Tibial nerve (tissue), 4 donors: ENCODE measurements at regions not wholly inside any gene's neighbourhood (a gene's known extent, or its start where the extent isn't known, plus 50 kb on each side); places are given as distances from the start of the nearest gene placed in this dataset.

Experiments used
- DNase-seq, 2 donors: peaks; one replicate each; pipeline ENCODE4 v3.0.0-alpha.2; 2019; ENCODE audit warnings: low spot score in 2 of 2
- H3K27ac ChIP-seq, 4 donors: fragments of 200-600 bp; sonication (generic) in 3 of 4; one replicate each; pipeline ENCODE4 v1.5.1; 2017 to 2019; ENCODE audit warnings: mild to moderate bottlenecking in 1 of 4
- H3K27me3 ChIP-seq, 2 donors: fragments of 200-600 bp; sonication (generic) in 1 of 2; one replicate each; pipeline versions ENCODE4 v1.5.1 to v1.6.0; 2017 to 2019
- H3K36me3 ChIP-seq, 3 donors: fragments of 200-600 bp; sonication (generic); one replicate each; pipeline ENCODE4 v1.5.1; 2018 to 2019
- H3K4me1 ChIP-seq, 4 donors: fragments of 200-600 bp; sonication (generic) in 3 of 4; one replicate each; pipeline ENCODE4 v1.5.1; 2017 to 2019
- H3K4me3 ChIP-seq, 4 donors: fragments of 200-600 bp; sonication (generic) in 3 of 4; one replicate each; pipeline ENCODE4 v1.5.1; 2017 to 2019; ENCODE audit warnings: mild to moderate bottlenecking in 1 of 4, moderate library complexity in 1 of 4
- H3K9me3 ChIP-seq, 4 donors: fragments of 200-600 bp; sonication (generic) in 3 of 4; one replicate each; pipeline ENCODE4 v1.5.1; 2017 to 2019
- CTCF ChIP-seq, 5 experiments: fragments of 200-600 bp in 3 of 5; fragments of 450-650 bp in 2 of 5; sonication (generic) in 3 of 5; IDR thresholded peaks; one replicate each; pipeline ENCODE4 v1.5.1; 2016 to 2019; ENCODE audit warnings: antibody characterized with exemption in 5 of 5, mild to moderate bottlenecking in 3 of 5, moderate library complexity in 2 of 5
- EP300 ChIP-seq, 2 donors: sonication (generic); formaldehyde crosslinking; IDR thresholded peaks; one replicate each; pipeline ENCODE4 v1.6.1; 2017; ENCODE audit warnings: antibody characterized with exemption in 2 of 2, mild to moderate bottlenecking in 1 of 2
- POLR2A ChIP-seq, 2 donors: fragments of 450-650 bp; IDR thresholded peaks; one replicate each; pipeline ENCODE4 v1.6.1; 2017; ENCODE audit warnings: antibody characterized with exemption in 2 of 2, mild to moderate bottlenecking in 2 of 2, moderate library complexity in 2 of 2
- WGBS, 2 donors: methylation state at CpG; one replicate each; pipeline ENCODE4 v1.1.5; 2018; 5-methylcytosine and 5-hydroxymethylcytosine counted together

- TF ChIP-seq EP300 (IDR thresholded peaks at IDR 0.05) (peak in 1 of 2 donors; percentile 12), CTCF (IDR thresholded peaks at IDR 0.05) (no peak)
- H3K4me1 ChIP-seq: peaks cover 0 to 91% (median 37%) of the 10 kb centered on the region in 4 donors
- H3K27ac ChIP-seq: peak overlapping the region; percentile 21 to 90 (median 60)
- no peak for DNase-seq
- no peaks in the 10 kb centered on the region for H3K27me3 ChIP-seq
- H3K9me3 ChIP-seq: no peaks in the 10 kb centered on the region
- no peak overlapping the region for H3K4me3 ChIP-seq
- no peaks in the 10 kb centered on the region for H3K36me3 ChIP-seq
- WGBS, 2 donors: 26 to 50% methylated on average over 2 of the region's 2 CpGs
Observed at GRCh38 chr13:50682966-50683365, 160.5 kb downstream of the DLEU7 start.

- peak overlapping the region; percentile 18 to 90 (median 62) for H3K27ac ChIP-seq
- WGBS, 2 donors: 39 to 49% methylated on average over 3 of the region's 3 CpGs
- H3K27me3 ChIP-seq: no peaks in the 10 kb centered on the region
- DNase-seq: no peak
- H3K9me3 ChIP-seq: no peaks in the 10 kb centered on the region
- H3K4me1 ChIP-seq: peaks cover 0 to 87% (median 35%) of the 10 kb centered on the region in 4 donors
- TF ChIP-seq CTCF (IDR thresholded peaks at IDR 0.05) (no peak), POLR2A (IDR thresholded peaks at IDR 0.05) (no peak), EP300 (IDR thresholded peaks at IDR 0.05) (no peak)
- no peak overlapping the region for H3K4me3 ChIP-seq
- H3K36me3 ChIP-seq: no peaks in the 10 kb centered on the region
Observed at GRCh38 chr13:50684366-50684765, 159.1 kb downstream of the DLEU7 start.

- Histone ChIP-seq H3K4me1 (peaks cover 0 to 84% (median 38%) of the 10 kb centered on the region in 4 donors), H3K4me3 (peak overlapping the region in 1 of 4 donors; percentile 10), H3K9me3 (no peaks in the 10 kb centered on the region), H3K27me3 (no peaks in the 10 kb centered on the region), H3K36me3 (no peaks in the 10 kb centered on the region), H3K27ac (peak overlapping the region; percentile 39 to 90 (median 70))
- DNase-seq: peak; percentile 77 to 78
- TF ChIP-seq EP300 (IDR thresholded peaks at IDR 0.05) (peak in 1 of 2 donors; percentile 70), POLR2A (IDR thresholded peaks at IDR 0.05) (no peak)
- WGBS, 2 donors: 5 to 9% methylated on average over 3 of the region's 3 CpGs
Observed at GRCh38 chr13:50685491-50685890, 158.0 kb downstream of the DLEU7 start.

GRCh38 chr13:50685956-50686355 lies 157.5 kb downstream of the DLEU7 start:
- no peak for DNase-seq
- no peaks in the 10 kb centered on the region for H3K27me3 ChIP-seq
- H3K4me3 ChIP-seq: peak overlapping the region in 1 of 4 donors; percentile 10
- 22 to 29% methylated on average over 5 of the region's 5 CpGs for WGBS, 2 donors
- no peaks in the 10 kb centered on the region for H3K36me3 ChIP-seq
- peaks cover 0 to 84% (median 42%) of the 10 kb centered on the region in 4 donors for H3K4me1 ChIP-seq
- no peaks in the 10 kb centered on the region for H3K9me3 ChIP-seq
- H3K27ac ChIP-seq: peak overlapping the region; percentile 39 to 90 (median 70)
- TF ChIP-seq EP300 (IDR thresholded peaks at IDR 0.05) (no peak), POLR2A (IDR thresholded peaks at IDR 0.05) (no peak), CTCF (IDR thresholded peaks at IDR 0.05) (no peak)

GRCh38 chr13:50686551-50686950 lies 156.9 kb downstream of the DLEU7 start:
- H3K9me3 ChIP-seq: no peaks in the 10 kb centered on the region
- H3K27ac ChIP-seq: peak overlapping the region; percentile 39 to 90 (median 70)
- H3K4me3 ChIP-seq: no peak overlapping the region
- no peak for DNase-seq
- 74 to 84% methylated on average over 3 of the region's 3 CpGs for WGBS, 2 donors
- no peaks in the 10 kb centered on the region for H3K36me3 ChIP-seq
- H3K27me3 ChIP-seq: no peaks in the 10 kb centered on the region
- H3K4me1 ChIP-seq: peaks cover 0 to 85% (median 47%) of the 10 kb centered on the region in 4 donors
- TF ChIP-seq EP300 (IDR thresholded peaks at IDR 0.05) (no peak), CTCF (IDR thresholded peaks at IDR 0.05) (no peak)

GRCh38 chr13:50687545-50687944 lies 155.9 kb downstream of the DLEU7 start:
- Histone ChIP-seq H3K27me3 (no peaks in the 10 kb centered on the region), H3K4me3 (no peak overlapping the region), H3K27ac (peak overlapping the region in 2 of 4 donors; percentile 85 to 90), H3K4me1 (peaks cover 0 to 86% (median 52%) of the 10 kb centered on the region in 4 donors), H3K36me3 (no peaks in the 10 kb centered on the region), H3K9me3 (no peaks in the 10 kb centered on the region)
- TF ChIP-seq POLR2A (IDR thresholded peaks at IDR 0.05): no peak
- no peak for TF ChIP-seq CTCF (IDR thresholded peaks at IDR 0.05)
- no peak for TF ChIP-seq EP300 (IDR thresholded peaks at IDR 0.05)
- WGBS, 2 donors: 53 to 58% methylated on average over 4 of the region's 4 CpGs
- no peak for DNase-seq
